Retina (tissue), 1 donor: ENCODE measurements at regions not wholly inside any gene's neighbourhood (a gene's known extent, or its start where the extent isn't known, plus 50 kb on each side); places are given as distances from the start of the nearest gene placed in this dataset.
"Not testable (repeated sequence)": the region's sequence is repeated elsewhere in the genome, so short reads cannot be mapped to it uniquely, and the experiment has no call there.

Source experiments
- DNase-seq: peaks from one replicate; pipeline ENCODE4 v3.0.0-alpha.2; 2016

DNA sequence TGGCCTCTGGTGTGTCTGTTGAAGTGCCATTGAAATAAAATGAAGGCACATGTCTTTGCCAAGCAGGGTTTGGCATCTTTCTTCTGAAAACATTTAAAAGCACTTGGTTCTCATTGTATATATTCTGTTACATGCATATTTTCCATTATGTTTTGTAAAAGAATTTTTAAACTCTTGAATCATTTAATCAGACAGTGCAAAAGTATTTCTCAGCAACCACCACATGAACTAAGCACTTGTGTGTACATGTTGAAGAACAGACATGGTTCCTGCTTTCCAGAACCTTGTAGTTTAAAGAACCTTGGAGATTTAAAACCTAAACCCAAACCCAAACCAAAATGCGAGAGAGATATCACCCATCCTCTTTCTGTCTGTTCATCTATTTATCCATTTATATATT is 220.3 kb upstream of the GIMD1 start:
- no peak for DNase-seq

DNA sequence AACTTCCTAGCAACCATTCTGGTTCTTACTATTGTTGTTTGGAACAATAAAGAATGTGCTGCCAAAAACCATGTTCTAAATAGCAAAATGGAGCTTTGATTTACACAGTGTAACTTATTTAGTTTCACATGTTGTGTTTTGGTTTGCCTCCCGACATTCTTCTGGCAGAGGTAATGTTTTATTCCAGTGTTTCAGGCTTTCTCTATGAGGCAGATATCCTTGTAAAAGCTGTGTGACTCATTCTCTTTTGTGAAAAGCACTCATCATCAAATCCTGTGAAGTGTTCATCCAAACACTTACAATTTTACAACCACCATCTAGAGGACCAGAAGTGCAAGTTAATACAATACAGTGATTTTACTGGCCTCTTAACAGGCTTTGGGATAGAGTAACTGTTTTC is 219.0 kb upstream of the GIMD1 start:
- no peak for DNase-seq

DNA sequence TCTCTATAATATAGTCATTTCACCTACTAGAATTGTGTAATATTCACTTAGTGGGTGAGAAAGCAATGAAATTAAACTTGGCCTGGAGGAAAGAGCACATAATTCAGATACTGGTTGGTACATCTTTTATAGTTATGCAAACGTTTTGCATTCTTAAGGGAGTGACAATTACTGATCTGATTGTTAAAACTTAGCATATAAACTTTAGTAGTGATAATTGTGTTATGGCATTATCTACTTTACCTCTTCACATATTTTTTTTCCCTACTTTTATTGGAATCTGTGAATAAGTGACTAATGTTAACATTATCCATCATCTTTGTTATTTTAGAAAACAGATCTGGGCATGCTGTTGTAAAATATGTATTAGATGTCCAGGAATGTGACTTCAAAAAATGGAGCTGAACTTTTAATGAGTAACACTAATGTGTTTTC is 217.4 kb upstream of the GIMD1 start:
- DNase-seq, result no peak

DNA sequence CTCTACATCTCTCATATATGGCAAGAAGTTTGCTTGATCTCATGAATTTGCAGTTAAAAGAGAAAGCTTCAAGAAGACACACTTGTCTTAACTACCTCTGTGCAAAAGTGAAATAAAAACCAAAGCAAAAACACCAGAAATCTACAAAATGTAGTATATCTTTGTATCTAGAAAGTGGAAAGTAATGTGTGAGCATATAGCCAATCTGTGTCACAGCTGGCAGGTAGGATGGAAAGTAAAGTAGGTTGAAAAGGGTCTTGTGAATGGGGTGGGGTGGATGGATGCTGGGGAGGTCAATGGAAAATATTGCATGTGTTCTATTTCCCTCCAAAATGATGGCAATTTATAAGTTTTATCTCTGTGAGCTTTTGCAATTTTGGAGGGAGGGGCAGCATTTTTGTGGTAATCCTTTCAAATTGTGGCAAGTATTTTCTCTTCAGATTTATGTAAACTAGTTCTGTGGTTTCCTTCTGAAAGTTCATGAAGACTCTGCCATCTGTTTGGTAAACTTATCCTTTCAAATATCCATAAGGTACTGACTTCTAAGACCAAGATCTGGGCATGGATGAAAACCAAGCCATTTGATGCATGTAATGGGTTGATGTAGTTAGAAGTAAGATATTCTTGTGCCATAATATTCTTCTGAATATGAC is 215.9 kb upstream of the GIMD1 start:
- DNase-seq, result no peak

DNA sequence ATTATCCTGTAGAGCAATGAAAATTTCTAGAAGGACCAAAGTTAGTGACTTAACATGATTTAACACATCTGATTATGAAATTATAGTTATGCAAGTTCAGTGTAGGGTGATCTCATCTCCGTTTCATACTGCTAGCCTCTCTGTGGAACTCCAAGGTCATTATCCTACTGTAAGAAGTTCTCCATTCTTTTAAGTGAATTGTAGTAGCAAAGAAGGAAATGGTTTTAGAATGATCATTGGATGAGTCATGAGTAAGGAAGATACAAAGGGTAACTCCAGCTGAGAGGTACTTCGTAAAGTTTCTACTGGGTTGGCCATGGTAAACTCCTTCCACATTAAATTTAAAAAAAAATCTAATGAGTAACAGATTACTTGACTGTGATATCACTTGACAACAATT is 215.0 kb upstream of the GIMD1 start:
- DNase-seq, result no peak

DNA sequence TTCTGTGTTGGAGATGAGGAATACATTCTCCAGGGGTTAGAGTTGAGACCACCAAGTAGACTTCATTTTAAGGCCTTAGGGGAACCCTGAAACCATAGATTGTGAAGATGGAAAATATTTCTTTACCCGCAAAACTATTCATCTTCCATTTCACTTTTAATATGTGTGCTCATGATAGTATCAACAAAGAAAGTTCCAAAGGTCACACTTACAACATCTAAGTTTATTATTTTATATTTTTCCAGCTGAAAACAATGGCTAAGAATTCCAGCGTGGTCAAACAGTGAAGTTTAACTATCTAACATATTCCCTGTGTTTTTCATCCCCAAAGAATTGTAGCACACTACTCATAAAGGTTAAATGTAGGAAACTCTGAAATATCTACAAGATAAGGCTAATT is 214.5 kb upstream of the GIMD1 start:
- no peak for DNase-seq

DNA sequence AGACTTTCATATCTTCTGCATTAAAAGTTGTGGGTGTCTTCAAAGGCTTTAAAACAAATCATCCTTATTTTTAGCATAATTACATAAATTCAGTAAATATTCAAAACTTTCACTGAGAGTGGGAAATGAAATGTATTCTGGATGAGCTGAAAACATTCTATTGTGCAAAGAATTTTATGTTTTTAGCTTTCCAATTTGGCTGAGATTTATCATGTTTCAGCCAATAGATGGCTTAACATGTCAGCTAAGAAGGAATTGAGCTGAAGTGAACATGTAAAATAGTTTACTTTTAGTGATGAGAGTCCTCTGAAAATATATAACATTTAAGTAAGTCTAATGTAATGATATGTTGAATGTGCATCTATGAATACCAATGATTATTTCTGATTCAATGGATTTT is 213.5 kb upstream of the GIMD1 start:
- DNase-seq, result no peak

DNA sequence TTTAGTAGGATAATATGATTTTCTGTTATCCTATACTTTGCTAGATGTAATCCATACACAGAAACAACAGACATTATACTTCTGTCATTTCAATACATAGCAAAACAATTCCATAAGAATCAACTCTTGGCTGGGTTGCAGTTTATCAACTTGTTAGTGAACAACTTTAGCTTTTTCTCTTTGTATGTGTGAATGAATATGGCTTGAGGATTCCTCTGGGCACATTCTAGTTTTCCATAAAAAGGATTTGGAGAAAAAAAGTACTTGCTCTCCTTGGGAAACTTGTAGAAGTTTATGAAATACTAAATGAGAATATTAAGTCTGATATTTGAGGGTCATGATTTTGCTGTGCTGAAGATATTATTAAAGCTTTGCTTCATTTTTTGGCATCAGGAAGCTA is 210.7 kb upstream of the GIMD1 start:
- DNase-seq, result no peak

DNA sequence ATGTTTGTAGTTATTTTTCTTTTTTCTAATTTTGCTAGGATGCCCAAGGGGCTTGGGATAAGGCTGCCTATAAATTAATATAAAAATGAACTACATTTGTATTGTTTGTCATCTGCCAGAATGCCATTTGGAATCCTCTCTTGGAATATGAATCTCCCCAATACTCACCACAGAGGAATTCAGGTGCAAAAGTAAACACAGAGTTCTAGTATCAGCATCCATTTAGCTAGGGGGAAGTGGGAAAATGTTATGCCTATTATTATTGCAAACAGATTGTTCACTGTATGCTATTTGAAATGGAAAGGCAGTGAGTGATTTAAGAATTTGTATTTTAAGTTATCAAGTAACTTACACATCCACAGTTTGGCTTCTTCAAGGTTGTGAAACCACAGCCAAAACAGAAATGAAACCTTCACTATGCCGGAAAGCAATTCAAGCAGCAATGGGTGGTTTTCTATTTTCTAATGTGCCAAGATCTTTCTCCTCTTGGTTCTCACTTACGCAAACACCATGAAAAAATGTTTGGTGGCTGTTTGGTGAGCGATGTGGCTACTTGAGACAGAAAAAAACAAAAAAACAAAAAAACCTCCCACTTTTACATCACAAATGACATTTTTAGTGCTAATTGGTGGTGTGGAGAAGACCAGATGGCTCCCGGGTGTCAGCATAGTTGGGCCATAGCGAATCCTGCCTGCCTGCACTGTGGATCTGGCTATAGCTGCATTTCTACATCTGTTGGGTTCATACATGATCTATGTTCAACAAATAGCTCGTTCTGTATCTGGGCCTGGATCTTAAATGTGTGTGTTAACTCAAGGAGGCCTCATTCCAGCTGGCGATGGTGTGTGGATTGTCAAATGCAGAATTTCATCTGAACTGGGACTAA is 200.8 kb upstream of the GIMD1 start:
- DNase-seq, result no peak

DNA sequence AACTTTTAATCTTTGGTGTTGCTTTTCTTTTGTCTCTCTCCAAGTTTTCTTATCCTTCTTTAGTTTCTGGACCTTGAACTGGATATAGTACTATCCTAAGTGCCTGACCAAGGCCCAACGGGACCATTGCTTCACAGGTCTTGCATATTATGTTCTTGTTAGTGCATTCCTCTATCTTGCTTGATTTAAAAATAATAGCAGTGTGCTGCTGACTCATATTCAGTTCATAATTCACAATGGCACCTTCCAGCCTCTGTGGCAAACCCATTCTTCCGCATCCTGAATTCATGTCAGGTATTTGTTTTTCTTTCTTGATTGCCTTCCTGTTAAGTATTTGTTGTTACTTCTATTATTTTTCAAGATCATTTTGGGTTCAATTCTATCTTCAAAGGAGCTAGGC is 197.1 kb upstream of the GIMD1 start:
- DNase-seq, result no peak

DNA sequence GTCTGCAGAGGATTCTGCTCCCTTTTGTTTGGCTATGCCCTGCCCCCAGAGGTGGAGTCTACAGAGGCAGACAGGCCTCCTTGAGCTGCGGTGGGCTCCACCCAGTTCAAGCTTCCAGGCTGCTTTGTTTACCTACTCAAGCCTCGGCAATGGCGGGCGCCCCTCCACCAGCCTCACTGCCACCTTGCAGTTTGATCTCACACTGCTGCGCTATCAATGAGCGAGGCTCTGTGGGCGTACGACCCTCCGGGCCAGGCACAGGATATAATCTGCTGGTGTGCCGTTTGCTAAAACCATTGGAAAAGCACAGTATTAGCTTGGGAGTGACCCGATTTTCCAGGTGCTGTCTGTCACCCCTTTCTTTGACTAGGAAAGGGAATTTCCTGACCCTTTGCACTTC is 195.1 kb upstream of the GIMD1 start:
- DNase-seq, result not testable (repeated sequence)

DNA sequence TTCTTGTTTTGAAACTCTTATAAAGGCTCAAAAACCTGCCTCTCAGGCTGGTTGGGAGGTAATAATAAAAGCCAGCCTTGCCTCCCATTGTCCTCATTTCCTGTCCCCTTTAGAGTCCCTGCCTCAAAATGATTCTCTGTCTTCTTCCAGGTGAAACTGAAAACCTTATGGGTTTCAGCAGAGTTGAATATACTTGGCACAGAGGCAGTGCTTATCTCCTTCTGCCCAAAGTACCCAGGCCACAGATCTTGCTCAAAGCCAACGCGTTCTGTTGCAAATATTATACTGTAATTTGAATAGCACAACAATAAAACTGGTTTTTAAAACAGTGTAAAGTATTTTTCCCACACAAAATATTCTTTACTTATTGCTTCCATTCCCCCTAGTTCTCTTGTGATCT is 183.1 kb upstream of the GIMD1 start:
- no peak for DNase-seq

DNA sequence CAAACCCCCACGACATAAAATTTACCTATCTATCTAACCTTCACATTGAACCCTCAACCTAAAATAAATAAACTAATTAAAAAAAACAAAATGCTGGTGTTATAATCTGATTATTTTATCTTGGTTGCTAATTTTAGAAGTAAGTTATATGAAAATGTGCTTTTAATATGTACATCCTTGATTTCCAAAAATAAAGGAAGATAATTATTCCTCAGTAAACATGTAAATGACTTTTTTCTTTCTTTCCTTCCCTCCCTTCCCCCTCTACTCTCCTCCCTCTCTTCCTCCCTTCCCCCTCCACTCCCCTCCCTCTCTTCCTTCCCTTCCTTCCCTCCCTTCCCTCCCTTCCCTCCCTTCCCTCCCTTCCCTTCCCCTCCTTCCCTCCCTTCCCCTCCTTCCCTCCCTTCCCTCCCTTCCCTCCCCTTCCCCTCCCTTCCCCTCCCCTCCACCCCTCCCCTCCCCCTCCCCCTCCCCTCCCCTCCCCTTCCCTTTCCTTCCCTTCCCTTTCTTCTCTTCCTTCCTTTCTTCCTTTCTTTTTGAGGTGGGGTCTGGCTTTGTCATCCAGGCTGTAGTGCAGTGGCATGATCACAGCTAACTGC is 180.0 kb upstream of the GIMD1 start:
- DNase-seq, result no peak

DNA sequence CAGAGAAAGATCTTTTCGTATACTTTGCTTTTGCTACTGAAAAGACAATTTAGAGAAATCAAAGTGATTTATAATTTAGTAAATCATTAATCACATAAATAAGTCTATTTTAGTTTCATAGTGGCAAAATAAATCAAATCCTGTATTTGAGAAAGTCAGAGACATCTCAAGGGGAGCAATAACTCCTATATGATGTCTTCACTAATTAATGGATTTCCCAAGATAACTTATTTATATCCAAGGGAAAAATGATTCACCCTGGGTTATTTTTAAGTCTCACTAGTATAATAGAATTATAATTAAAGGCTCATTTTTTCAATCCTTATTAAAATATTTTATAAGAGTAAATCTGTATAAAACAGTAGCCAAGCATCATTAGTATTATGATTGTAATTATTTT is 177.8 kb upstream of the GIMD1 start:
- no peak for DNase-seq

DNA sequence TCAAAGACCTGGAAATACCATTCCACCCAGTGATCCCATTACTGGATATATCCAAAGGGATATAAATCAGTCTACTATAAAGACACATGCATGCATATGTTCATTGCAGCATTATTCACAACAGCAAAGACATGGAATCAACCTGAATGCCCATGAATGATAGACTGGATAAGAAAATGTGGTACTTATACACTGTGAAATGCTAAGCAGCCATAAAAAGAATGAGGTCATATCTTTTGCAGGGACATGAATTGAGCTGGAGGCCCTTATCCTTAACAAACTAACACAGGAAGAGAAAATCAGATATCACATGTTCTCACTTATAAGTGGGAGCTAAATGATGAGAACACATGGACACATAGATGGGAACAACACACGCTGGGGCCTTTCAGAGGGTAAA is 174.0 kb upstream of the GIMD1 start:
- DNase-seq, result not testable (repeated sequence)

DNA sequence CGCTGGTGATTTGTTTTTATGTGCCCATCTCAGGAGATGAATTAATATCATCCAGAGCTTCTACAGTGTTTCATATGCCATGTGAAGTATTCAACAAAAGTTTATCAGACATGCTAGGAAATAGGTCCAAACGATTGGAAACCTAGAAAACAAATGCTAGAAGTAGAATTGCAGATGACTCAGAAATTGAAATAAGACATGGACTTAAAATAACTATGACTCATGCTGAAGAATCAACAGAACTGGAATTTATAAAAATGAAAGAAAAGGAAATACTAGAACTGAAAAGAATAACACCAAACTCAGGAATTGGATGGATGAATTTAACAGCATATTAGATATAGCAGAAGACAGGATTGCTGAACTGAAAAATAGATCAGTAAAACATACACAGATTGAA is 172.7 kb upstream of the GIMD1 start:
- DNase-seq, result no peak

DNA sequence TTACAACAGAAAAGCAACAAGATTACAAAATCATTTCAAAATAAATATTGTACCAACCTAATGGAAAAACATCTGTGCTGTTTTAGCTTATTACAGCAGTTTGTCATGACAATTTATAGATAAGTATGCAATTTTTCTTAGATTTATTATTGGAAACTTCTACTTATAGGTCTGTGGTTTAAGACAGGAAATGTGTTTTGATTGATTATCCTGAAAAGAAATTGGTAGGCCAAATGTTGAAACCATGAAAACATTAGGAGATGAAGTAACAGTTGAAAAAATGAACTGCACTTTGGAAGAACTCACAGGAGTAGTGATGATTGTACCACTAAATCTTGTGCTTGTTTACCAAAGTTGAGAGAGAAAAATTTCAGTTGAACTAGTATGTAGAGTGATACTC is 162.2 kb upstream of the GIMD1 start:
- no peak for DNase-seq

DNA sequence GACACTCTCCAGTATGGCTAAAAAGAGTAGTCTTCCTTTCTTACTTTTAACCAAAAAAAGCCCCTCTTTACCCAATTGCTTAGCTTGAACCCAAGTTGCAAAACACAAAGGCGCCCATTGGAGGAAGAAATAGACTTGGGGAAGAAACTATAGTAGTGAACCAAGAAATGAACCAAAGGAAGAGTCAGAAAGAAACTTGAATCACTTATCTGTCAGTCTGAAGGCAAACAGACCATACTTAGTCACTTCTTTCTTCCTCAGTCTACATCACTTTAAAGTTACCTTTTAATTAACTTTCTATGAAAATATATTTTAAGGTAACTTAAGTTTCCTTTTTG is 161.4 kb upstream of the GIMD1 start:
- no peak for DNase-seq

DNA sequence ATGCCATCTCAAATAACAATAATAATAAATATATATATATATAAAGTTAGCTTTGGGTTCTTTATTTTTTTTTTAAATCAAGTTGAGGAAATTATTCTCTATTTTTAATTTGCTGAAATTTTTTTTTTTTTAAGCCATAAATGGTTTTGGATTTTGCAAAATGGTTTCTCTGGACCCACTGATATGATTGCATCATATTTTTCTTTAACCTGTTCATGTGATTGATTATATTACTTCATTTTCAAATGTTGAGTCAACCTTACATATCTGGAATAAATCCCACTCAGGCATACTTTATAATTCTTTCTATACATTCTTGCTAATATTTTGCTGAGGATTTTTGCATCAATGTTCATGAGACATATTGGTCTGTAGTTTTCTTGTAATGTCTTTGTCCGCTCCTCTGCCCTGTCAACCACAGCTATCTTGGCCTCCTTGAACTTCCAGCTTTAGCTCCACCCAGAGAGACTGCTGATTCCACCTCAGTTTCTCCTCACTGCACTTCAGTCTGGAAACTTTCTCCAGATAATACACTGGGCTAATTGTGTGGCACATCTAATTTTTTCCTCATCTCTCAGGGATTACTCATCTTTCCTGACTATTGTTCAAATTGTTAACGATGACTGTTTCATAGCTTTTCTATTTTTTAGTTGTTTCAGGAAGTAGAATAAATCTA is 160.9 kb upstream of the GIMD1 start:
- no peak for DNase-seq

DNA sequence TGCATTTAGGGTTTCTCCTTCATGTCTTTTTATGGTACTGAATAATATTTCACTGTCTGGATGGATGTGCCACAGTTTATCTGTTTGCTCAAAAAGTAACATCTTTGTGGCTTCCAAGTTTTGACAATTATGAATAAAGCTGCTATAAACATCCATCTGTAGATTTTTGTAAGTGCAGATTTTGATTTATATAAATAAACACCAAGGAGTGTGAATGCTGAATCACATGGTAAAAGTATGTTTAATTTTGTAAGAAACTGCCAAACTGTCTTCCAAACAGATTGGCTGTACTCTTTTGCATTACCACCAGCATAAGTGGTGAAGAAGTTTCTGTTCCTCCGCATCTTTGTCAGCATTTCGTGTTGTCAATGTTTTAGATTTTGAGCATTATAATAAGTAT is 158.7 kb upstream of the GIMD1 start:
- DNase-seq, result no peak

DNA sequence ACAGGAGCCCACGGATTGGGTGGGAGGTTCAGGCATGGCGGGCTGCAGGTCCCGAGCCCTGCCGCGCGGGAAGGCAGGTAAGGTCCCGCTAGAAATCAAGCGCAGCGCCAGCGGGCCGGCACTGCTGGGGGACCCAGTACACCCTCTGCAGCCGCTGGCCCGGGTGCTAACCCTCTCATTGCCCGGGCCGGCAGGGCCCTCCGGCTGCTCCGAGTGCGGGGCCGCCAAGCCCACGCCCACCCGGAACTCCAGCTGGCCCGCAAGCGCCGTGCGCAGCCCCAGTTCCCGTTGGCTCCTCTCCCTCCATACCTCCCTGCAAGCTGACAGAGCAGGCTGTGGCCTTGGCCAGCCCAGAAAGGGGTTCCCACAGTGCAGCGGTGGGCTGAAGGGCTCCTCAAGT is 156.8 kb upstream of the GIMD1 start:
- not testable (repeated sequence) for DNase-seq

DNA sequence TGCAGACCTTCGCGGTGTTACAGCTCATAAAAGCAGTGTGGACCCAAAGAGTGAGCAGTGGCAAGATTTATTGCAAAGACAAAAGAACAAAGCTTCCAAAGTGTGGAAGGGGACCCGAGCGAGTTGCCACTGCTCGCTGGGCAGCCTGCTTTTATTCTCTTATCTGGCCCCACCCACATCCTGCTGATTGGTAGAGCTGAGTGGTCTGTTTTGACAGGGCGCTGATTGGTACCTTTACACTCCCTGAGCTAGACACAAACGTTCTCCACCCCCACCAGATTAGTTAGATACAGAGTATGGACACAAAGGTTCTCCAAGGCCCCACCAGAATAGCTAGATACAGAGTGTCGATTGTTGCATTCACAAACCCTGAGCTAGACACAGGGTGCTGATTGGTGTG is 156.2 kb upstream of the GIMD1 start:
- not testable (repeated sequence) for DNase-seq

DNA sequence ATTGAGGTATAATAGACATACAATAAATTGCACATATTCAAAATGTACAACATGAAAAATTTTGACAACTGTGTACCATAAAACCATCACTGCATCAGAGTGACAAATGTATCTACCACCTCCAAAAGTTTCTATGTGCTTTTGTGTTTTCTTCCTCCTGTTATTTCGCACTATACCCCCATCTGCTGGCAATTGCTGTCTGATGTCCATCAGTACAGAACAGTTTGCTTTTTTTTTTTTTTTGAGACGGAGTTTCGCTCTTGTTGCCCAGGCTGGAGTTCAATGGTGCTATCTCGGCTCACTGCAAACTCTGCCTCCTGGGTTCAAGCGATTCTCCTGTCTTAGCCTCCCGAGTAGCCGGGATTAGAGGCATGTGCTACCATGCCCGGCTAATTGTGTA is 154.3 kb upstream of the GIMD1 start:
- no peak for DNase-seq

DNA sequence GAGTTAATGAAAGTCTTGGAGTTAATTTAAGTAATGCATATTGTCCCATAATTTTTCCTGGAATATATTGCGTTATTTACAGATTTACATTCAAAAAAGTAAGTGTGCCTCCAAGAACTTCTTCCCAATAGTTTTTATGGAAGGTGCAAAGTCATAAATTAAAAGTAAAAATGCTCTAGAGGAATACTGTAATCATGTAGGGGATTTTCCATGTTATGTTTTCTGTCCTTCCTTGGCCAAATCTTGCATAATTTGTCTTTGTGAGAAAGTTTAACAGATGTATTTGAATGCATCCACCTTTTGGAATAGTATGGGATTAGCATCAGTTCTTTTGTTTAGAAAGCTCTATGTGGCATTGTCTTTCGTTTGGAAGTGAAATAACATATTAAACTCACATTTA is 144.1 kb upstream of the GIMD1 start:
- no peak for DNase-seq
